Upper lobe of right lung (tissue), 1 donor: ENCODE measurements at regions not wholly inside any gene's neighbourhood (a gene's known extent, or its start where the extent isn't known, plus 50 kb on each side); places are given as distances from the start of the nearest gene placed in this dataset.

Experiments
- ATAC-seq: fragments of 200-7000 bp; cut with Tn5 transposase; one replicate; pipeline ENCODE4 v1.9.1; 2020; ENCODE audit warnings: mild to moderate bottlenecking, moderate library complexity
- DNase-seq: peaks from one replicate; pipeline ENCODE4 v3.0.0-alpha.2; 2020
- H3K27ac ChIP-seq: fragments of 200-600 bp; one replicate; pipeline ENCODE4 v1.8.0; 2022
- H3K27me3 ChIP-seq: fragments of 200-600 bp; one replicate; pipeline ENCODE4 v1.8.0; 2022; ENCODE audit warnings: mild to moderate bottlenecking
- H3K36me3 ChIP-seq: fragments of 200-600 bp; one replicate; pipeline ENCODE4 v1.8.0; 2022
- H3K4me1 ChIP-seq: fragments of 200-600 bp; one replicate; pipeline ENCODE4 v1.8.0; 2022
- H3K4me3 ChIP-seq: fragments of 200-600 bp; one replicate; pipeline ENCODE4 v1.8.0; 2022; ENCODE audit warnings: mild to moderate bottlenecking
- H3K9me3 ChIP-seq: fragments of 200-600 bp; one replicate; pipeline ENCODE4 v1.8.0; 2022
- CTCF ChIP-seq: fragments of 200-600 bp; IDR thresholded peaks from one replicate; pipeline ENCODE4 v1.8.0; 2022; ENCODE audit warnings: antibody characterized with exemption
- intact Hi-C: fragments of 100-400 bp; cut with DNase I; formaldehyde crosslinking; loops from one replicate; pipeline ENCODE4 v1.11.0; 2022
- donor health status: DM: no; HTN: yes; CAD: no; lungs with severe emphysema.

- DNase-seq (no peak), ATAC-seq (no peak)
- intact Hi-C loops = no loop called here
- Histone ChIP-seq H3K4me3 (no peak overlapping the region), H3K4me1 (no peaks in the 10 kb centered on the region), H3K27ac (no peak overlapping the region), H3K36me3 (no peaks in the 10 kb centered on the region), H3K27me3 (no peaks in the 10 kb centered on the region), H3K9me3 (no peaks in the 10 kb centered on the region)
- TF ChIP-seq CTCF = no peak
These were observed 139.9 kb downstream of the TBXT start for GRCh38 chr6:166027761-166028160.

- Histone ChIP-seq H3K9me3 (no peaks in the 10 kb centered on the region), H3K4me1 (no peaks in the 10 kb centered on the region), H3K4me3 (no peak overlapping the region), H3K27me3 (no peaks in the 10 kb centered on the region), H3K36me3 (no peaks in the 10 kb centered on the region), H3K27ac (no peak overlapping the region)
- ATAC-seq = peak; percentile 29
- intact Hi-C loops = no loop called here
- no peak for TF ChIP-seq CTCF
- DNase-seq = no peak
These were observed 141.0 kb downstream of the TBXT start for GRCh38 chr6:166026586-166027126.

- DNase-seq (no peak), ATAC-seq (peak; percentile 73)
- Histone ChIP-seq H3K27me3 (no peaks in the 10 kb centered on the region), H3K4me1 (no peaks in the 10 kb centered on the region), H3K27ac (no peak overlapping the region), H3K36me3 (no peaks in the 10 kb centered on the region), H3K9me3 (no peaks in the 10 kb centered on the region), H3K4me3 (no peak overlapping the region)
- intact Hi-C loops = no loop called here
- TF ChIP-seq CTCF = no peak
These were observed 142.3 kb downstream of the TBXT start for GRCh38 chr6:166025149-166025898.

- ATAC-seq (peak; percentile 36), DNase-seq (no peak)
- Histone ChIP-seq H3K4me1 (no peaks in the 10 kb centered on the region), H3K36me3 (no peaks in the 10 kb centered on the region), H3K27ac (no peak overlapping the region), H3K27me3 (no peaks in the 10 kb centered on the region), H3K9me3 (no peaks in the 10 kb centered on the region), H3K4me3 (no peak overlapping the region)
- no peak for TF ChIP-seq CTCF
- intact Hi-C loops = no loop called here
These were observed 143.4 kb downstream of the TBXT start for GRCh38 chr6:166024252-166024651.

- intact Hi-C loops = no loop called here
- no peaks in the 10 kb centered on the region for H3K4me1 ChIP-seq
- no peaks in the 10 kb centered on the region for H3K36me3 ChIP-seq
- ATAC-seq = no peak
- TF ChIP-seq CTCF = no peak
- DNase-seq = no peak
- no peak overlapping the region for H3K4me3 ChIP-seq
- H3K27ac ChIP-seq = no peak overlapping the region
- H3K9me3 ChIP-seq = no peaks in the 10 kb centered on the region
- no peaks in the 10 kb centered on the region for H3K27me3 ChIP-seq
These were observed 144.2 kb downstream of the TBXT start for GRCh38 chr6:166023273-166023989.
